ENCODE measurements at regions not wholly inside any gene's neighbourhood (a gene's known extent, or its start where the extent isn't known, plus 50 kb on each side); places are given as distances from the start of the nearest gene placed in this dataset.
A peak's percentile ranks its signal among the peaks of the same experiment; 100 is the strongest.
"Not testable (repeated sequence)": the region's sequence is repeated elsewhere in the genome, so short reads cannot be mapped to it uniquely, and the experiment has no call there.

DNA sequence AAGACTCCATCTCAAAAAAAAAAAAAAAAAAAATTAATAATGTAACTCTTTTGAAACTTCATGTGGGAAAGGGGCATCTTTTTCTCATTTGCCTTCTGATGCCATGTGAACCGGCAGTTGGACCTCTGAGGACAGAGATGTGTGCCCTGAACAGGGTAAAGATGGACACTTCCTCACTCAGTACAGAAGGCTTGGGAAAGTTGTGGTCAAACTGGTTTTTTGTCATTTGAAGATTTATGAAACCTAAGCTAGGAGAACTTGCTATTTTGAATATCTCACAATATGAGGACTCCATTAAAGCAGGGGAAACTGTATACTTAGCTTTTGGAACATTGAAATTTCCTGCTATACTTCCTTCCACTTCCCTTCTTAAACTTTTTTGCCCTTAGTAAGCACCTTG, 147.5 kb upstream of the ALDH1B1 start:
- DNase-seq: no peak
- Histone ChIP-seq H3K4me3 (no peak overlapping the region), H3K36me3 (no peaks in the 10 kb centered on the region), H3K27me3 (no peaks in the 10 kb centered on the region), H3K27ac (no peak overlapping the region), H3K4me1 (no peaks in the 10 kb centered on the region), H3K9me3 (replicated peaks) (no peaks in the 10 kb centered on the region)

GRCh38 chr9:38243993-38244392, 148.5 kb upstream of the ALDH1B1 start:
- H3K27ac ChIP-seq: no peak overlapping the region
- no peak for DNase-seq
- H3K27me3 ChIP-seq: no peaks in the 10 kb centered on the region
- no peak overlapping the region for H3K4me3 ChIP-seq
- no peaks in the 10 kb centered on the region for H3K9me3 ChIP-seq (replicated peaks)
- no peaks in the 10 kb centered on the region for H3K4me1 ChIP-seq
- no peaks in the 10 kb centered on the region for H3K36me3 ChIP-seq

DNA sequence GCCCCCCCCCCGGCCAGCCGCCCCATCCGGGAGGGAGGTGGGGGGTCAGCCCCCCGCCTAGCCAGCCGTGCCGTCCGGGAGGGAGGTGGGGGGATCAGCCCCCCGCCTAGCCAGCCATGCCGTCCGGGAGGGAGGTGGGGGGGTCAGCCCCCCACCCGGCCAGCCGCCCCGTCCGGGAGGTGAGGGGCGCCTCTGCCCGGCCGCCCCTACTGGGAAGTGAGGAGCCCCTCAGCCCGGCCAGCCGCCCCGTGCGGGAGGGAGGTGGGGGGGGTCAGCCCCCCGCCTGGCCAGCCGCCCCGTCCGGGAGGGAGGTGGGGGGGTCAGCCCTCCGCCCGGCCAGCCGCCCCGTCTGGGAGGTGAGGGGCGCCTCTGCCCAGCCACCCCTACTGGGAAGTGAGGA, 150.4 kb upstream of the ALDH1B1 start:
- H3K27ac ChIP-seq; H3K27me3 ChIP-seq; DNase-seq; H3K4me3 ChIP-seq; H3K4me1 ChIP-seq; H3K9me3 ChIP-seq (replicated peaks); H3K36me3 ChIP-seq: not testable (repeated sequence)

DNA sequence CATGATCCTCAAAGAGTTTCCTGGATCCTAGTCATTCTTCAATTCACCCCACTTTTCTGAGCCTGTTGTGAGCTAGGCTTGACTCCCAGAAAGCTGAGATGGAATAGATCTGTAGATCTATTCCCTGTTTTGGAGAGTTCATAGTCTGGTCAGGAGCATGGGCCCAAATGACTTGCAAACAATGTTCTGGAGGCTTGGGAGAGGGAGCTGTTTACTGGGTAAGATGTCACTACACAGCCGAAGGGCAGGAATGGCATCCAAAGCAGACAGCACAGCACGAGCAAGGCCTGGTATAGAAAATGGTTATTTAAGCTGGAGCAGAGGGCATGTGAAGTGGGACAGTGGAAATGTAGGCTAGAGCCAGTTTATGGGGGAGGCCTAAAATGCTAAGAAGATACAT, 152.5 kb upstream of the ALDH1B1 start:
- no peaks in the 10 kb centered on the region for H3K4me1 ChIP-seq
- no peaks in the 10 kb centered on the region for H3K9me3 ChIP-seq (replicated peaks)
- no peak overlapping the region for H3K4me3 ChIP-seq
- no peaks in the 10 kb centered on the region for H3K36me3 ChIP-seq
- no peaks in the 10 kb centered on the region for H3K27me3 ChIP-seq
- DNase-seq: no peak
- H3K27ac ChIP-seq: no peak overlapping the region

- H3K4me1 ChIP-seq: peaks cover 5% of the 10 kb centered on the region
- H3K9me3 ChIP-seq (replicated peaks): no peaks in the 10 kb centered on the region
- H3K27me3 ChIP-seq: no peaks in the 10 kb centered on the region
- no peak overlapping the region for H3K27ac ChIP-seq
- DNase-seq: no peak
- H3K36me3 ChIP-seq: no peaks in the 10 kb centered on the region
- no peak overlapping the region for H3K4me3 ChIP-seq
Measured at GRCh38 chr9:38235244-38235643, 157.3 kb upstream of the ALDH1B1 start.

GRCh38 chr9:38234479-38235170, 157.9 kb upstream of the ALDH1B1 start:
- H3K27ac ChIP-seq: no peak overlapping the region
- no peak overlapping the region for H3K4me3 ChIP-seq
- H3K27me3 ChIP-seq: no peaks in the 10 kb centered on the region
- no peaks in the 10 kb centered on the region for H3K36me3 ChIP-seq
- peaks cover 11% of the 10 kb centered on the region for H3K4me1 ChIP-seq
- no peak for DNase-seq
- no peaks in the 10 kb centered on the region for H3K9me3 ChIP-seq (replicated peaks)

DNA sequence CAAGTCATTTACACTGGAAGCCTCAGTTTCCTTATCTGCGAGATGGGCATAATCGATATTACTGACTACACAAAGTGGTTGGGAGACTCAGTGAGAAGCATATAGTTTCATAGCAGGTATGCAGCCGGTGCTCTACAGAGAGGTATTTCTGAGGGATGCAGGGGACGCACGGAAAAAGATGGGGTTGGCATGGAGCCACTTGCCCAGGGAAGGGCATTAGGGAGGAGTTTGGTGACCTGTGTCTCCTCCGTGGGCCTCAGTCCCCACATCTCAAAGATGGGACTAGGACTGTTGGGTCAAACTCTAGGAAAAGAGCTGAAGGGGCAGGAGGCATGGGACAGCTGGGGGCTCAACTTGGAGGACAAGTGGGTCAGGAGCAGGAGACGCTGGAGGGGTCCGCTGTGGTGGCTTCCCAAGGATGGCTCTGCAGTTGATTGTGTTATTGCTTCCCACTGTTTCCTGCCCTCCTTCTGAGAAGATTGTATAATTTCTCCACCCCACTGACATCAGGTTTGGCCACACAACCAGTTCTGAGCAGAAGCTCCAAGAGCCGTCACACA, 158.6 kb upstream of the ALDH1B1 start:
- no peak for DNase-seq
- Histone ChIP-seq H3K27me3 (no peaks in the 10 kb centered on the region), H3K9me3 (replicated peaks) (no peaks in the 10 kb centered on the region), H3K4me3 (no peak overlapping the region), H3K4me1 (peaks cover 19% of the 10 kb centered on the region), H3K36me3 (no peaks in the 10 kb centered on the region), H3K27ac (no peak overlapping the region)

GRCh38 chr9:38233343-38233742, 159.2 kb upstream of the ALDH1B1 start:
- peaks cover 21% of the 10 kb centered on the region for H3K4me1 ChIP-seq
- H3K4me3 ChIP-seq: no peak overlapping the region
- H3K9me3 ChIP-seq (replicated peaks): no peaks in the 10 kb centered on the region
- H3K27me3 ChIP-seq: no peaks in the 10 kb centered on the region
- DNase-seq: no peak
- no peaks in the 10 kb centered on the region for H3K36me3 ChIP-seq
- no peak overlapping the region for H3K27ac ChIP-seq

GRCh38 chr9:38232895-38233294, 159.6 kb upstream of the ALDH1B1 start:
- no peak for DNase-seq
- Histone ChIP-seq H3K4me1 (peaks cover 25% of the 10 kb centered on the region), H3K9me3 (replicated peaks) (no peaks in the 10 kb centered on the region), H3K4me3 (no peak overlapping the region), H3K36me3 (no peaks in the 10 kb centered on the region), H3K27me3 (no peaks in the 10 kb centered on the region), H3K27ac (no peak overlapping the region)

- H3K9me3 ChIP-seq (replicated peaks): no peaks in the 10 kb centered on the region
- peaks cover 33% of the 10 kb centered on the region for H3K4me1 ChIP-seq
- H3K27ac ChIP-seq: peak overlapping the region; percentile 100
- peak overlapping the region; percentile 45 for H3K4me3 ChIP-seq
- peak; percentile 36 to 61 for DNase-seq
- no peaks in the 10 kb centered on the region for H3K27me3 ChIP-seq
- H3K36me3 ChIP-seq: no peaks in the 10 kb centered on the region
Measured at GRCh38 chr9:38229504-38230155, 160.6 kb upstream of the SHB start.

GRCh38 chr9:38229104-38229500, 160.1 kb upstream of the SHB start:
- H3K36me3 ChIP-seq: no peaks in the 10 kb centered on the region
- H3K9me3 ChIP-seq (replicated peaks): no peaks in the 10 kb centered on the region; the same call in none of the 2 replicates
- DNase-seq: peak; percentile 55 to 78
- peak overlapping the region; percentile 100 for H3K27ac ChIP-seq
- peaks cover 33% of the 10 kb centered on the region for H3K4me1 ChIP-seq
- H3K27me3 ChIP-seq: no peaks in the 10 kb centered on the region
- H3K4me3 ChIP-seq: peak overlapping the region; percentile 45

- Histone ChIP-seq H3K4me3 (peak overlapping the region; percentile 45), H3K36me3 (no peaks in the 10 kb centered on the region), H3K27ac (peak overlapping the region; percentile 100), H3K9me3 (replicated peaks) (no peaks in the 10 kb centered on the region; the same call in none of the 2 replicates), H3K27me3 (no peaks in the 10 kb centered on the region), H3K4me1 (peaks cover 33% of the 10 kb centered on the region)
- peak; percentile 88 to 96 for DNase-seq
Measured at GRCh38 chr9:38228331-38229103, 159.5 kb upstream of the SHB start.

GRCh38 chr9:38227656-38228055, 158.6 kb upstream of the SHB start:
- H3K4me1 ChIP-seq: peaks cover 33% of the 10 kb centered on the region
- H3K27me3 ChIP-seq: no peaks in the 10 kb centered on the region
- peak; percentile 61 to 72 for DNase-seq
- H3K27ac ChIP-seq: peak overlapping the region; percentile 100
- 0 out of 2 replicates have a peak, but pooled peaks cover 2% of the 10 kb centered on the region for H3K36me3 ChIP-seq
- peaks cover 6% of the 10 kb centered on the region for H3K9me3 ChIP-seq (replicated peaks)
- H3K4me3 ChIP-seq: peak overlapping the region; percentile 45

GRCh38 chr9:38227061-38227540, 158.1 kb upstream of the SHB start:
- H3K9me3 ChIP-seq (replicated peaks): peaks cover 6% of the 10 kb centered on the region
- peak overlapping the region; percentile 100 for H3K27ac ChIP-seq
- H3K36me3 ChIP-seq: 0 out of 2 replicates have a peak, but pooled peaks cover 2% of the 10 kb centered on the region
- DNase-seq: peak; percentile 98
- peak overlapping the region; percentile 45 for H3K4me3 ChIP-seq
- no peaks in the 10 kb centered on the region for H3K27me3 ChIP-seq
- H3K4me1 ChIP-seq: peaks cover 33% of the 10 kb centered on the region

All from SJCRH30 (cell line).